OCI-LY3 (cell line): ENCODE measurements at regions not wholly inside any gene's neighbourhood (a gene's known extent, or its start where the extent isn't known, plus 50 kb on each side); places are given as distances from the start of the nearest gene placed in this dataset.

ENCODE experiments used
- H2AFZ ChIP-seq: fragments of 200-600, 300-600 bp; shearing (Covaris generic); 2 replicates; pipeline ENCODE4 v1.6.0; 2014; ENCODE audit warnings: antibody characterized with exemption, low read depth, low read length
- H3K27ac ChIP-seq: fragments of 200-600, 300-600 bp; sonication (generic); 2 replicates; pipeline ENCODE4 v1.5.1; 2014; ENCODE audit warnings: mild to moderate bottlenecking, low read length, moderate library complexity, mixed read lengths
- H3K27me3 ChIP-seq: fragments of 200-600, 300-600 bp; sonication (generic); 2 replicates; pipeline ENCODE4 v1.6.1; 2014; ENCODE audit warnings: low read depth, low read length, mixed read lengths
- H3K36me3 ChIP-seq: fragments of 200-600, 300-600 bp; sonication (generic); replicated peaks from 2 replicates; pipeline ENCODE3; 2014; ENCODE audit warnings: low read depth, low read length, mixed read lengths
- H3K4me1 ChIP-seq: fragments of 300-600, 200-600 bp; sonication (generic); 2 replicates; pipeline ENCODE4 v1.6.1; 2014; ENCODE audit warnings: low read length, mixed read lengths
- H3K4me2 ChIP-seq: fragments of 200-600, 300-600 bp; sonication (generic); 2 replicates; pipeline ENCODE4 v1.6.1; 2014; ENCODE audit warnings: low read length, mixed read lengths
- H3K4me3 ChIP-seq: fragments of 300-600, 200-600 bp; sonication (generic); 2 replicates; pipeline ENCODE4 v1.5.1; 2014; ENCODE audit warnings: antibody characterized with exemption, mild to moderate bottlenecking, low read length, moderate library complexity
- H3K79me2 ChIP-seq: fragments of 300-600, 200-600 bp; shearing (Covaris generic); 2 replicates; pipeline ENCODE4 v1.6.1; 2014; ENCODE audit warnings: mild to moderate bottlenecking, low read length, mixed read lengths
- H3K9ac ChIP-seq: fragments of 300-600, 200-600 bp; shearing (Covaris generic); 2 replicates; pipeline ENCODE4 v1.6.0; 2014; ENCODE audit warnings: mild to moderate bottlenecking, low read length, moderate library complexity
- H3K9me3 ChIP-seq: fragments of 200-600, 300-600 bp; shearing (Covaris generic); 2 replicates; pipeline ENCODE4 v1.6.1; 2014; ENCODE audit warnings: low read length, mixed read lengths; ENCODE audit not compliant: insufficient read depth
- H4K20me1 ChIP-seq: fragments of 200-600, 300-600 bp; sonication (generic); 2 replicates; pipeline ENCODE4 v1.6.1; 2016; ENCODE audit warnings: low read length, mixed read lengths; ENCODE audit not compliant: insufficient read depth
- EZH2phosphoT487 ChIP-seq: fragments of 200-600 bp; shearing (Covaris generic); IDR thresholded peaks from 2 replicates; pipeline ENCODE4 v1.6.1; 2018; ENCODE audit warnings: antibody characterized with exemption, mixed run types, low read depth
- TF ChIP-seq, protein P1 (sequence below): fragments of 200-600, 300-600 bp; sonication (generic); IDR thresholded peaks from 2 replicates; pipeline ENCODE4 v1.5.1; 2014; ENCODE audit warnings: antibody characterized with exemption, low read length, low read depth

DNA sequence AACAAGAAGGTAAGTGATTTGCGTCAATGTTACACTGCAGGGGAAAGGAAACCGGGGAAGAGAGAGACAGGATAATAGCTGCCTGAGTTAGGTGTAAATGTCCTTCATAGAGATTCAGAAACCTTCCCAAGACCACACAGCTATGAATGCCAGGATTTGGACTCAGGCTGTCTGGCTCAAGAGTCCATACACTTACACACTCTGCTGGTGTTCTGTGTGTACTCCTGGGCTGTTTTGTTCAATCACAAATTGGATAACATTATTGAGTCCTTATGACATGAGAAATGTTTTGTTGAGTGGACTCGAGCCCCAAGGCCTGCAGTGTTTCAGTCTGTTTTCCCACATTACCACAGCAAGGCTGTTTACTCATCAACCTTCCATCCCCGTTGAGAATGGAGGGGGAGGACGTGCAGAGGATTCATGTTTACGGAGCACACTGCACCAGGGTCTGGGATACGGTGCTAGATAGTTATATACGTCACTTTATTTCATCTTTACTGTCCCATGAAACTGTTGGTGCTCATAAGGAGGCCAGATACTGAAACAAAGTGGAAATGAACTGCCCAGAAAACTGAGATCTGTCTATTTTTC, 450.8 kb downstream of the HAPSTR1 start:
- no peaks in the 10 kb centered on the region for H3K4me1 ChIP-seq
- TF ChIP-seq EZH2phosphoT487: no peak
- TF ChIP-seq, protein P1, sequence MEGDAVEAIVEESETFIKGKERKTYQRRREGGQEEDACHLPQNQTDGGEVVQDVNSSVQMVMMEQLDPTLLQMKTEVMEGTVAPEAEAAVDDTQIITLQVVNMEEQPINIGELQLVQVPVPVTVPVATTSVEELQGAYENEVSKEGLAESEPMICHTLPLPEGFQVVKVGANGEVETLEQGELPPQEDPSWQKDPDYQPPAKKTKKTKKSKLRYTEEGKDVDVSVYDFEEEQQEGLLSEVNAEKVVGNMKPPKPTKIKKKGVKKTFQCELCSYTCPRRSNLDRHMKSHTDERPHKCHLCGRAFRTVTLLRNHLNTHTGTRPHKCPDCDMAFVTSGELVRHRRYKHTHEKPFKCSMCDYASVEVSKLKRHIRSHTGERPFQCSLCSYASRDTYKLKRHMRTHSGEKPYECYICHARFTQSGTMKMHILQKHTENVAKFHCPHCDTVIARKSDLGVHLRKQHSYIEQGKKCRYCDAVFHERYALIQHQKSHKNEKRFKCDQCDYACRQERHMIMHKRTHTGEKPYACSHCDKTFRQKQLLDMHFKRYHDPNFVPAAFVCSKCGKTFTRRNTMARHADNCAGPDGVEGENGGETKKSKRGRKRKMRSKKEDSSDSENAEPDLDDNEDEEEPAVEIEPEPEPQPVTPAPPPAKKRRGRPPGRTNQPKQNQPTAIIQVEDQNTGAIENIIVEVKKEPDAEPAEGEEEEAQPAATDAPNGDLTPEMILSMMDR: no peak
- H3K9me3 ChIP-seq: no peaks in the 10 kb centered on the region
- H2AFZ ChIP-seq: no peak overlapping the region
- H3K27ac ChIP-seq: no peak overlapping the region
- no peak overlapping the region for H3K4me3 ChIP-seq
- H3K9ac ChIP-seq: no peak overlapping the region
- no peaks in the 10 kb centered on the region for H4K20me1 ChIP-seq
- H3K36me3 ChIP-seq: no peaks in the 10 kb centered on the region
- H3K4me2 ChIP-seq: no peak overlapping the region
- peaks cover 13% of the 10 kb centered on the region; the same call in 1 of the 2 replicates for H3K27me3 ChIP-seq
- no peaks in the 10 kb centered on the region for H3K79me2 ChIP-seq

DNA sequence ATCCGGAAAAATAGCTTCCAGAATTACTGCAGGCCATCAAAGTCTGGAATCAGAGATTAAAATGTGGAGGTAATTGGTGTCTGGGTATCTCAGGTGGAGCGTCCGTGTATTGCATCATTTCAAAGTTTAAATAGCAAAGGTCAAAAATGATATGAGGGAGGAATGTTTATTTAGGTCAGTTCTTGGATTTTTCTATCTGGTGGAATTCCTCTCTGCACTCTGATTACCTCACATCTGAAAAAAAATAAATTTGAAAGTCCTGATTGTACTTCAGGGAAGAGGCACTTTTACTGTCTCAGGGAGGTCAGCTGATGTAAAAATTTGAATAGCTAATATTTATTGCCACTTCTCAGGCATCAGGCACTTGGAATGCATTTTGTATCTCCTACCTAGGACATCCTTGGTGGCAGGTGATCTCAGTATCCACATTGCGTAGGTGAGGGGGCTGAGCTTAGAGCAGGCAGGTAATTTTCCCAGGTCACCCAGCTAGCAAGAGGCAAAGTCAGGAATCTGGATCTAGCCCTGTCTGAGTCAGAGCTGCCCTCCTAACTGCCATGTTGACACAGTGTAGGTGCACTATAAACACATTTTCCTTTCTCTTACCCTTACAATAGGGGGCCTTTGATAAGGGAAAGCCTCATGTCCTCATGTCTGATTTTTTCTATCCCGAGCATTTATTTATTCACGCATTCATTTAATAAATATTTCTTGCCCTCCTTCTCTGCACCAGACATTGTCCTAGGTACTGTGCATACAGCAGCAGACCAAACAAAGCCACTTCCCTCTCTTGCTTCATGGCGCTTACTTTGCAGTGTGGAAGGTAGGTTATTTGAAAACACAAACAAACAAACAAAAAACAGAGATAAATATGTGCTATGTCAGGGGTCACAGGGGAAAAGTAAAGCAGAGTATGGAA, 454.3 kb downstream of the HAPSTR1 start:
- Histone ChIP-seq H3K4me1 (no peaks in the 10 kb centered on the region), H3K4me2 (no peak overlapping the region), H3K9me3 (no peaks in the 10 kb centered on the region), H3K36me3 (no peaks in the 10 kb centered on the region), H2AFZ (no peak overlapping the region), H3K27me3 (peaks cover 8% of the 10 kb centered on the region; the same call in 1 of the 2 replicates), H3K9ac (no peak overlapping the region), H3K4me3 (no peak overlapping the region), H3K79me2 (no peaks in the 10 kb centered on the region), H4K20me1 (no peaks in the 10 kb centered on the region), H3K27ac (no peak overlapping the region)
- TF ChIP-seq EZH2phosphoT487: no peak
- TF ChIP-seq, protein P1: no peak

DNA sequence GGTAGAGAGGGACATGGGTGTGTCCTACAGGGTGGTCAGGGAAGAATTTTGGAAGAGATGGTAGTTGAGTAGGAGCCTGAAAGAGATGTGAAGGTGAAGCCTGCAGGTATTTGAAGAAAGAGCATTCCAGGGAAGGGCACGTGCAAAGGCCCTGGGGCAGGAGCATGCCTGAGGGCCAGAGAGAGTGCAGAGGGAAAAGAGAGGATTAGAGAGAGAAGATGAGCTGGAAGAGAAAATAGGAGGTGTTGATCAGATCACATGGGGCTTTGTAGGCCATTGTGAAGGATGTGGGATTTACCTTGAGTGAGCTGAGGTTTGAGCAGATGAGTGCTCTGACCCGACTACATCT, 455.0 kb downstream of the HAPSTR1 start:
- Histone ChIP-seq H4K20me1 (no peaks in the 10 kb centered on the region), H3K9ac (no peak overlapping the region)

DNA sequence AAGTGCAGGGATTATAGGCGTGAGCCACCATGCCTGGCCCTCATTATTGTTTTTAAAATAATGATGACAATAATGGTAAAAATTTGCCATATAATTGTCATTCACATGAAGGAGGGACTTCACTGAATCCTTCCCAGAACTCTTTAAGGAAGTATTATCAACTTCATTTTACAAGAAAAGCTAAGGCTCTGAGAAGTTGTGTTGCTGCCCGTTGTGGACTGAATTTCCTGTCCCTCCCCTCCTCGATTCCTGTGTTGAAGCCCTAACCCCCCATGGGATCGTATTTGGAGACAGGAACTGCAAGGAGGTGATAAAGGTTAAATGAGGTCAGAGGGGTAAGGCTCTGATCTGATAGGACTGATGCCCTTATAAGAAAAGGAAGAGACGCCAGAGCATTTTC, 458.0 kb downstream of the HAPSTR1 start:
- H3K9me3 ChIP-seq: no peaks in the 10 kb centered on the region
- no peak overlapping the region for H3K27ac ChIP-seq
- H3K36me3 ChIP-seq: no peaks in the 10 kb centered on the region
- no peak overlapping the region for H3K4me3 ChIP-seq
- H2AFZ ChIP-seq: no peak overlapping the region
- no peaks in the 10 kb centered on the region; the same call in 1 of the 2 replicates for H3K27me3 ChIP-seq
- no peaks in the 10 kb centered on the region for H4K20me1 ChIP-seq
- no peak overlapping the region for H3K9ac ChIP-seq
- H3K79me2 ChIP-seq: no peaks in the 10 kb centered on the region
- TF ChIP-seq, protein P1: no peak
- TF ChIP-seq EZH2phosphoT487: no peak
- no peaks in the 10 kb centered on the region for H3K4me1 ChIP-seq
- H3K4me2 ChIP-seq: no peak overlapping the region

More for the DNA sequence above, 455.0 kb downstream of the HAPSTR1 start:
- no peak overlapping the region for H3K27ac ChIP-seq
- H3K4me1 ChIP-seq: no peaks in the 10 kb centered on the region
- H3K4me2 ChIP-seq: no peak overlapping the region
- H3K36me3 ChIP-seq: no peaks in the 10 kb centered on the region
- H3K4me3 ChIP-seq: no peak overlapping the region
- no peak overlapping the region for H2AFZ ChIP-seq
- peaks cover 8% of the 10 kb centered on the region; the same call in 1 of the 2 replicates for H3K27me3 ChIP-seq
- no peak for TF ChIP-seq EZH2phosphoT487
- TF ChIP-seq, protein P1: no peak
- H3K9me3 ChIP-seq: no peaks in the 10 kb centered on the region
- H3K79me2 ChIP-seq: no peaks in the 10 kb centered on the region
